ENCODE measurements at regions not wholly inside any gene's neighbourhood (a gene's known extent, or its start where the extent isn't known, plus 50 kb on each side); places are given as distances from the start of the nearest gene placed in this dataset.
"Not testable (repeated sequence)": the region's sequence is repeated elsewhere in the genome, so short reads cannot be mapped to it uniquely, and the experiment has no call there.

- not testable (repeated sequence) for TF ChIP-seq POLR2AphosphoS5 (IDR thresholded peaks at IDR 0.05; ENCODE audit: low read depth, low read length); CTCF (IDR thresholded peaks at IDR 0.05); MXI1 (IDR thresholded peaks at IDR 0.05; ENCODE audit: low read depth, low read length); TAF1 (IDR thresholded peaks at IDR 0.05; ENCODE audit: borderline replicate concordance, low read depth, low read length); SMC3 (IDR thresholded peaks at IDR 0.05; ENCODE audit: low read depth, low read length); JUND (IDR thresholded peaks at IDR 0.05); ZBTB33 (IDR thresholded peaks at IDR 0.05; ENCODE audit: borderline replicate concordance, low read depth); ELF1 (IDR thresholded peaks at IDR 0.05); RAD21 (IDR thresholded peaks at IDR 0.05; ENCODE audit: low read length); CHD2 (IDR thresholded peaks at IDR 0.05; ENCODE audit: low read length, partially characterized antibody)
These were observed 105.2 kb upstream of the SNX2 start for GRCh38 chr5:122669709-122670108.
